ENCODE measurements at regions not wholly inside any gene's neighbourhood (a gene's known extent, or its start where the extent isn't known, plus 50 kb on each side); places are given as distances from the start of the nearest gene placed in this dataset.

GRCh38 chr3:182035324-182035723 lies 323.6 kb downstream of the SOX2 start:
- no peak for TF ChIP-seq CTCF (IDR thresholded peaks at IDR 0.05; ENCODE audit: insufficient read depth, low read length)
- H3K4me3 ChIP-seq (ENCODE audit: low read depth, low read length): no peak overlapping the region
- no peak for DNase-seq (ENCODE audit: low read depth)

GRCh38 chr3:182036382-182036781 lies 324.7 kb downstream of the SOX2 start:
- no peak overlapping the region for H3K4me3 ChIP-seq (ENCODE audit: low read depth, low read length)
- DNase-seq (ENCODE audit: low read depth): no peak

GRCh38 chr3:182041668-182042291 lies 330.1 kb downstream of the SOX2 start:
- TF ChIP-seq CTCF (IDR thresholded peaks at IDR 0.05; ENCODE audit: insufficient read depth, low read length): no peak
- DNase-seq (ENCODE audit: low read depth): no peak
- no peak overlapping the region for H3K4me3 ChIP-seq (ENCODE audit: low read depth, low read length)

More at GRCh38 chr3:182036382-182036781, 324.7 kb downstream of the SOX2 start:
- TF ChIP-seq CTCF (IDR thresholded peaks at IDR 0.05; ENCODE audit: insufficient read depth, low read length): no peak

- no peak overlapping the region for H3K4me3 ChIP-seq (ENCODE audit: low read depth, low read length)
- no peak for TF ChIP-seq CTCF (IDR thresholded peaks at IDR 0.05; ENCODE audit: insufficient read depth, low read length)
- DNase-seq (ENCODE audit: low read depth): no peak
Measured at GRCh38 chr3:182045736-182046135, 334.0 kb downstream of the SOX2 start.

GRCh38 chr3:182046166-182046764 lies 334.5 kb downstream of the SOX2 start:
- DNase-seq (ENCODE audit: low read depth): no peak
- no peak overlapping the region for H3K4me3 ChIP-seq (ENCODE audit: low read depth, low read length)
- no peak for TF ChIP-seq CTCF (IDR thresholded peaks at IDR 0.05; ENCODE audit: insufficient read depth, low read length)

- H3K4me3 ChIP-seq (ENCODE audit: low read depth, low read length): no peak overlapping the region
- DNase-seq (ENCODE audit: low read depth): no peak
- no peak for TF ChIP-seq CTCF (IDR thresholded peaks at IDR 0.05; ENCODE audit: insufficient read depth, low read length)
Measured at GRCh38 chr3:182050932-182051331, 339.2 kb downstream of the SOX2 start.

Data from fibroblast of the aortic adventitia (primary cell).